ENCODE measurements at regions not wholly inside any gene's neighbourhood (a gene's known extent, or its start where the extent isn't known, plus 50 kb on each side); places are given as distances from the start of the nearest gene placed in this dataset.
"Not testable (repeated sequence)": the region's sequence is repeated elsewhere in the genome, so short reads cannot be mapped to it uniquely, and the experiment has no call there.

DNA sequence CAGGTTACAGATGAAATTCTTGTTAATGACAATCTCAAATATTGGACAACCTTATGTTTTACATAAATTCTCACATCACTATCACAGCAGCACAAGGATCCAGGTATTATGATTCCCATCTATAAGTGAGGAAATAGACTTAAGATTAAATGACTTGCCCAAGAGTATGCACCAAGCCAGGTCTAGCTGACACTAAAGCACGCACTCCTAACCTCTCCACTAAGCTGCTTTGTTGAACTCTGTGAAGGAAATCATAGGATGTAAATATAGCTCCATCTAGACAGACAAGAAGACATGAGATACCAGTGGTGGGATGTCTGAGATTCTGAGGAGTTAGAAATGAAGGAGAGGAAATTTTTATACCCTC is 87.9 kb downstream of the PHLDA1 start:
- DNase-seq: no peak

GRCh38 chr12:75941661-75942060 is 89.9 kb downstream of the PHLDA1 start:
- not testable (repeated sequence) for DNase-seq

- no peak for DNase-seq
Measured at GRCh38 chr12:75939016-75939642, 92.4 kb downstream of the PHLDA1 start.

DNA sequence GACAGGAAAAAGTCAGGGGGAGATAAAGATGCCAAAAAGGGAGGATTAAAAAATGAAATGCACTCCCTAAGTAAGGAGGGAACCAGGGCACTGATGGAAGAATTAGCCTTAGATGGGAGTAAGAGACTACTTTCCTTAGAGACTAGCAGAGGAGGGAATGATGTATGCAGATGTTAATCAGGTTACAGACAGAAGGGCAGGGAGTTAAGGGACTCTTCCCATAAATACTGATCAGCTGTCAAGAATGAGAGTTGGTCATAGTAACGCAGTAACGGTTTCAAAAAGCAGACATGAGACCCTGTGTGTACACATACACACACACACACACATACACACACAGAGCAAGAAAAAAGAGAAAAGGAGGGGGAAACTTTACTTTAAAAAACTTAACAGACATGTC is 93.4 kb downstream of the PHLDA1 start:
- DNase-seq: no peak

DNA sequence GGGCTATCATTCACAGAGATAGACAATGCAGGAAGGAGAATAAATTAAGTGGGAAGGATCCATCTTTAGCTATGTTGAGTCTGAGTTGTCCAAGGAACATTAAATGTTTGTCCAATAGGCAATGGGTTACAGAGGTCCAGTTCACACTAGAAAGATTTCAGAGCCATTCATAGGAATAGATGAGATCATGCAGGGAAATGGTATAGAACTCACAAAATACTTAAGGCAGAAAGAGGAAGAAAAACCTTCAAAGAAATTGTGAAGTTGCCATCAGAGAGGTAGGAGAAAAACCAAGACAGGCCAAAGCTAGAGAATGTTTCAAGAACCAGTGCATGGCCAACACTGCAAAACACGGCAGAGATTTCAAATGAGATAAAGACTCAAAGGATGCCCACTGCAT is 94.1 kb downstream of the PHLDA1 start:
- no peak for DNase-seq

- no peak for DNase-seq
Measured at GRCh38 chr12:75936515-75937440, 94.8 kb downstream of the PHLDA1 start.

DNA sequence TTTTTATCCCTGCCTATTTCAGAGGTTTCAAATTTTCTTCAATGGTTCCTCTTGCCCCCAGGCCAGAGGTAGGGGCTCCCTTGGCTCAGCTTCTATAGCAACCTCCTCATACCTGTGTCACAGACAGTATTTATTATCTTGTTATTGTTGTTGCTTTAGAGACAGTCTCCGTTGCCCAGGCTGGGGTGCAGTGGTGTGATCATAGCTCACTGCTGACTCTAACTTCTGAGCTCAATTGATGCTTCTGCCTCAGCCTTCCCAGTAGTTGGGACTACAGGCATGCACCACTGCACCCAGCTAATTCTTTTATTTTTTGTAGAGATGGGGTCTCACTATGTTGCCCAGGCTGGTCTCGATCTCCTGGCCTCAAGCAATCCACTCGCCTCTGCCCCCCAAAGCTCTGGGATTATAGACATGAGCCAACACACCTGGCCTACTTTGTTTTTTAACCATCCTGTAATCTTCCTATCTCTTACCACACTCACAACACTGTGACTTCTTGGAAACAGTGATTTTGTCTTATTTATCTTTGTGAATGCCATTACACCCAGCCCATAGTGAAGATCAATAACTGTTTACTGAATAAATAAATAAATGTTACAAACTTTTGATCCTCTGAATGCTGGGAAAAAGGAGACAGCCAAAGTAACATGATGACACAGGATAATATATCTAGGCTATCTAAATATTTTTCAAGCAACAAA is 95.9 kb downstream of the PHLDA1 start:
- no peak for DNase-seq

DNA sequence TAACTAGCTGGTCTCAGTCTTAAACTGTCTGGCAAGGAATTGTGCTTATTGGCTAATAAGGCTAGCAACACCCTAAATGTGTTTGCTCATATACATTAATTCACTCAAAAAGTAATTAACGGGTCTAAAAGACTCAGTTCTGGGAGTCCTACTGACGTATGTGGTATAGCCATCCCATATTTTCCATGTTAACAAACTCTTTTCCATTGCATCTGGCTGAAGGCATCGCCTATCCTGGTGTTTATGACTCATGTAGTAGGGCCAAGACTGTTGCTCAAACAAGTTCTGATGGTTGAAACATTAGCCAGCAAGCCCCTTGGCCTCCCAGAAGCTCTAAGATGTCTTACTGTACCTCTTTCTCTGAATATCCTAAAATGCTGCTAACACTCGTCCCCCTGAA is 98.5 kb downstream of the PHLDA1 start:
- DNase-seq: no peak

- no peak for DNase-seq
Measured at GRCh38 chr12:75932241-75932640, 99.3 kb downstream of the PHLDA1 start.

DNA sequence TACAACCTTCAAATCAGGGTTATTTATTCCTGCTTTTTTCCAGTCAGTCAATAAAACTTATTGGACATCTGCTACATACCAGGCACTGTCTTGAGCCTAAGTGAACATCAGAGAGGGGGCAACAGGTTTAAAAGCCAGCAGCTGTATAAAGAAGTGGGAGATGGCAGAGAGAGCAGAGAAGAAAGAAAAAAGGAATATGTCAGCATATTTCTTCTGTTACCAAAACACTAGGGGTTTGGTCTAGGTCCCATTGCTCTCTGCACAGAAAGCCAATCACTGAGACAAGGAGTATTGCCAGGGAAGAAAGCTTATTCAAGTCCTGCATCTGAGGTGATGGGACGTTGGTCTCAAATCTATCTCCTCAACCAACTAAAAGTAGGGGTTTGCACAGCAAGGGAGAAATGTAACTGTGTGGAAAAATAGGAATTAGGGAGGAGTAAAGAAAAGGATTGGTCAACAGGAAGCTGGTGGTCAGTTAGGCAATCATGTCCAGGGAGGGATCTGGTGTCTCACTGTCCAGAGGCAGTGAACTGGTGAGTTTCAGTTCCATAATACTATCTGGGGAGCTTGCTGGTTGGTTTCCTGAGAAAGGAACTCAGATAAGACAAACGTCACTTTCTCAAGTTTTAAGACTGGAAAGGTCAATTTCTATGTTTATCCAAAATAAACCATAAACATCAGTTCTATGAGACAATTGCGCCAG is 107.5 kb downstream of the PHLDA1 start:
- no peak for DNase-seq

- no peak for DNase-seq
Measured at GRCh38 chr12:75922944-75923642, 108.5 kb downstream of the PHLDA1 start.

DNA sequence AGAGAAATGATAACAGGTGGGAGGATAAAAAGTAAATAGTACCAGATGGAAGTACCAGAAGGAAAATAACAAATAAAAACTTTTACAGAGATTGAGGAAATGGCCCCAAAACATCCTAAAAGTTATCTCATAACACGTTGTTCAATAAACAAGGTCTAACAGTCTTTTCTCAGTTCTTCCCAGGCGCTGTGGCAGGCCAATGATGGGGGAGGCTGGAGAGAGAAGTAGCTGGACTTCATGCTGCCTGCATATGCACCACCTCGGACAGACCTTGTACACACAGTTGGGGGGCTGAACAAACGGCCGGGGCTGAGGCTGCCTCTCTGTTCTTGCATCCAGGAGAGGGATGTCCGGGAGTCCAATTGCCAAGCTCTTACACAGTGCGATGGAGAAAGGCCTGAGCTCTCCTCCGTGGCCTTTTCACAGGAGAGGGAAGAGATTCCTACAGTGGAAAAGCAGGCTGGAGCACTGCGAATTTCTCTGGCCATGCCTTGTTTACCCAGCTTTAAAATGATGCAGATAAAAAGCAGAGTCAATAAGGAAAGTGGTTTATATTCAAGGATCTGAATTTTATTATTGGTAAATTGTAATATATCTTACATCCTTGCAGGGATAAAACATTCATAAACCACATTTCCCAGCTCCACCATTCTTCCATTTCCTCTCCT is 109.8 kb downstream of the PHLDA1 start:
- DNase-seq: no peak

GRCh38 chr12:75917715-75918114 is 113.9 kb downstream of the PHLDA1 start:
- no peak for DNase-seq

- DNase-seq: no peak
Measured at GRCh38 chr12:75917083-75917482, 114.5 kb downstream of the PHLDA1 start.

GRCh38 chr12:75913502-75914351 is 117.8 kb downstream of the PHLDA1 start:
- DNase-seq: no peak

DNA sequence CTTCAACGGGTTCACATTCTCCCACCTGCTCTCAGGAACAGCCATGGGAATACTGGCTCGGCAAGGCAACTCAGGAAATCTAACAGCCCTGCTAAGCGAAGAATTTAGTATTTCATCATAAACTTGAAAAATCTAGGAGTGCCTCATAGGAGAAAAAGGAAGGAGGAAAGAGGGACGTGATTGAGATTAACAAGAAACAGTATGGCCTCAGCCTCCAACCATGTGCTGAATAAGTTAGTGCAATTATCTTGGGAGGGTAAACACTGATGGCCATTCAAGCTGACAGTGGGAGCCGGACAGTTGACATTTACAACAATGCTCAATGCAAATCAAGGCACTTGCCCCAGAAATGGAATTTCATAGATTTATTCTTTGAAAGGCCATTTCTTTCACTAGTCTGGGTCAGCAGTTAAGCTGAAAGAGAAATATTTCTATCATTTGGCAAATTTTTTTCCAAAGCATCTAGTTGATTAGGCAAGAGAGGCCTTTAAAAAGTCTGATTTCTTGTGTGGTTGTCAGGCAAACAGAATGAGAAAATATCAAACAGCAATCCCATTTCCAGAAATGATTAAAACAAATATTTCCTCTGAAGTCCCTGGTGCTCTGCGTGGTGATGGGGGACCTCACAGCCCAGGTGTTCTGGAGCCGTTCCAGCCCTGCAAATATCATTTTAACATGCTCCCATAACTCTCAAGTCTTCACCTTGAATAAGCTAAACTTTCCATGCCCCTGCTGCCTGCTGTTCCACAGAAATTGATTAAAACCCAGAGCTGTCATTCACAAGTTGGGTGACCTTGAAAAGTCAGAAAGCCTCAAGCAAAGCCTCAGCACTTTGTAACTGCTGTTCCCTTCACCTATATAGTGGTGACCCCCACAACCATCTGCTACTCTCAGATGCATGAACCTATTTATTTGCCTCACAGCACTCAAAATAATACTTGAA is 121.6 kb downstream of the PHLDA1 start:
- DNase-seq: no peak

GRCh38 chr12:75908961-75909605 is 122.5 kb downstream of the PHLDA1 start:
- DNase-seq: no peak

- DNase-seq: no peak
Measured at GRCh38 chr12:75905922-75906321, 125.7 kb downstream of the PHLDA1 start.

- DNase-seq: no peak
Measured at GRCh38 chr12:75900781-75901254, 130.8 kb downstream of the PHLDA1 start.
